Activated CD4-positive, alpha-beta T cell treated with anti-CD3 and anti-CD28 coated beads, Interleukin-2, amount 10 ng/mL, durations not matched to agents 7 days and 5 days (primary cell): ENCODE measurements at regions not wholly inside any gene's neighbourhood (a gene's known extent, or its start where the extent isn't known, plus 50 kb on each side); places are given as distances from the start of the nearest gene placed in this dataset.

ENCODE experiments used
- CTCF ChIA-PET: fragments of 350-600 bp; sonication (Branson Sonifier 250); formaldehyde crosslinking; loops from one replicate; lab custom pipeline; 2021; ENCODE audit warnings: antibody characterized with exemption; lab: Charles Lee
- POLR2A ChIA-PET: fragments of 350-600 bp; sonication (Branson Sonifier 250); formaldehyde crosslinking; loops from one replicate; lab custom pipeline; 2021; ENCODE audit warnings: antibody characterized with exemption; lab: Charles Lee
- DNase-seq: peaks from one replicate; pipeline ENCODE4 v3.0.0-alpha.2; 2020
- H3K27ac Mint-ChIP-seq: one replicate; pipeline ENCODE4 v1.8.0; 2021; ENCODE audit warnings: mild to moderate bottlenecking, moderate library complexity, mixed read lengths
- H3K27me3 Mint-ChIP-seq: one replicate; pipeline ENCODE4 v1.8.0; 2021; ENCODE audit warnings: mixed read lengths
- H3K36me3 Mint-ChIP-seq: one replicate; pipeline ENCODE4 v1.8.0; 2021; ENCODE audit warnings: low read depth, mixed read lengths
- H3K4me1 Mint-ChIP-seq: one replicate; pipeline ENCODE4 v1.8.0; 2021; ENCODE audit warnings: mixed read lengths
- H3K4me3 Mint-ChIP-seq: one replicate; pipeline ENCODE4 v1.8.0; 2021; ENCODE audit warnings: mild to moderate bottlenecking, moderate library complexity, mixed read lengths
- H3K9me3 Mint-ChIP-seq: one replicate; pipeline ENCODE4 v1.8.0; 2021; ENCODE audit warnings: mixed read lengths

- H3K27ac Mint-ChIP-seq: no peak overlapping the region
- CTCF ChIA-PET: no interaction called here
- no peak for DNase-seq
Measured at GRCh38 chr5:142506046-142506445, 179.8 kb downstream of the FGF1 start.

GRCh38 chr5:142501890-142502289 is 177.1 kb upstream of the SPRY4 start:
- Mint-ChIP-seq H3K4me3 (no peak overlapping the region), H3K9me3 (no peaks in the 10 kb centered on the region), H3K36me3 (no peaks in the 10 kb centered on the region), H3K27me3 (no peaks in the 10 kb centered on the region), H3K4me1 (peaks cover 8% of the 10 kb centered on the region), H3K27ac (no peak overlapping the region)
- DNase-seq: no peak
- ChIA-PET POLR2A (no interaction called here), CTCF (no interaction called here)

More at GRCh38 chr5:142506046-142506445, 179.8 kb downstream of the FGF1 start:
- Mint-ChIP-seq H3K9me3 (peaks cover 2% of the 10 kb centered on the region), H3K36me3 (no peaks in the 10 kb centered on the region), H3K4me3 (no peak overlapping the region), H3K27me3 (no peaks in the 10 kb centered on the region), H3K4me1 (peaks cover 18% of the 10 kb centered on the region)
- POLR2A ChIA-PET: no interaction called here

GRCh38 chr5:142500227-142500905 is 175.5 kb upstream of the SPRY4 start:
- Mint-ChIP-seq H3K27me3 (no peaks in the 10 kb centered on the region), H3K36me3 (no peaks in the 10 kb centered on the region), H3K4me3 (no peak overlapping the region), H3K4me1 (peaks cover 4% of the 10 kb centered on the region), H3K9me3 (no peaks in the 10 kb centered on the region), H3K27ac (no peak overlapping the region)
- POLR2A ChIA-PET: no interaction called here
- no peak for DNase-seq
- CTCF ChIA-PET: interaction anchor here (0.5 kb wide), 1 partner anchor 205 kb away, joined by 3 read pairs; no protein-coding TSS in a partner anchor

GRCh38 chr5:142499591-142500226 is 174.9 kb upstream of the SPRY4 start:
- Mint-ChIP-seq H3K27ac (no peak overlapping the region), H3K4me1 (peaks cover 4% of the 10 kb centered on the region), H3K9me3 (no peaks in the 10 kb centered on the region), H3K36me3 (no peaks in the 10 kb centered on the region), H3K27me3 (no peaks in the 10 kb centered on the region), H3K4me3 (no peak overlapping the region)
- DNase-seq: no peak
- CTCF ChIA-PET: no interaction called here
- POLR2A ChIA-PET: no interaction called here

- Mint-ChIP-seq H3K27me3 (no peaks in the 10 kb centered on the region), H3K27ac (no peak overlapping the region)
Measured at GRCh38 chr5:142498298-142498697, 173.5 kb upstream of the SPRY4 start.

DNA sequence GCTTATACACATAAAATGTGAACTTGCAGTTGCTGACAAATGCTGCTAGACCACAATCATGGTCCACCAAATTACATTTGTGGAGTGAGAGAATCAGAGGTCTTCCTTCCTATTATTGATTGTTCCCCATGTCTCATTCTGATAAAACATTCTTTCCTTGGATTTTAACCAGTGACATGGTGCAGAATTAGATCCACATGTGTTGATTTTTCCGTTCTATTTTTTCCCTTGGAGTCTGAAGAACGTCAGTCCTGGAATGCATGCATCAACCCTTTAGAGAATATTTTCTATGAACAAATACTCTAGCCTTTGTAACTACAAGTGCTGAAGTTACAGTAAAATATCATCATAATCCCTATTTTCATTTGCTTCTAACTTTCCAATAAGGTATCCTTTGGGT is 170.7 kb upstream of the SPRY4 start:
- no peak overlapping the region for H3K27ac Mint-ChIP-seq
- no peak overlapping the region for H3K4me3 Mint-ChIP-seq
- no peaks in the 10 kb centered on the region for H3K36me3 Mint-ChIP-seq
- no peak for DNase-seq
- CTCF ChIA-PET: no interaction called here
- peaks cover 3% of the 10 kb centered on the region for H3K4me1 Mint-ChIP-seq
- POLR2A ChIA-PET: no interaction called here
- H3K9me3 Mint-ChIP-seq: no peaks in the 10 kb centered on the region
- no peaks in the 10 kb centered on the region for H3K27me3 Mint-ChIP-seq

More at GRCh38 chr5:142498298-142498697, 173.5 kb upstream of the SPRY4 start:
- DNase-seq: no peak
- Mint-ChIP-seq H3K4me1 (no peaks in the 10 kb centered on the region), H3K36me3 (no peaks in the 10 kb centered on the region), H3K4me3 (no peak overlapping the region), H3K9me3 (no peaks in the 10 kb centered on the region)
- ChIA-PET CTCF (interaction anchor here (0.6 kb wide), 1 partner anchor 73 kb away, joined by 4 read pairs; no protein-coding TSS in a partner anchor), POLR2A (no interaction called here)

DNA sequence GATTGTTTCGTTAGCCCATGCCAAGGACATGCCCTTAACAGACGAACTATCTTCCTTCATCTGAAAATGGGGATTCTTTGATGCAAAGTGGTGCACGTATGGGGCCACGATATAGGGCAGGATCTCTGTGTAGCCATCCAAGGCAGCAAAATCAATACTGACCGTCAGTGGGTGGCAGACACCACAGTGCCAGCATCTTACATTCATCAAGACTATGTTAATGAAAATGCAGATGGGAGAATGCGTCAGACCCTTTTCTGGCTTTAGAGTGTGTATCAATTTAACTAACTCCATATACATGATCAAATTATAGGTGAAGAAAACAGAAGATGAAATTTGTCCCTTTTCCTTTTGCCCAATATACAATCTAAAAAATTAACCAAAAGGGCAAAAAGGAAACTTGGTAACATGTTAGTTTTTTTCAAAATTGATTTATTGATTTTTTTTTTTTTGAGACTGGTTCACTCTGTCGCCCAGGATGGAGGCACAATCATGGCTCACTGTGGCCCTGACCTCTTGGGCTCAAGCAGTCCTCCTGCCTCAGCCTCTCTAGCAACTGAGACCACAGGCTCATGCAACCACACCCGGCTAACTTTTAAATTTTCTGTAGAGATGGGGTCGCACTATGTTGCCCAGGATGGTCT is 169.2 kb upstream of the SPRY4 start:
- no peaks in the 10 kb centered on the region for H3K27me3 Mint-ChIP-seq
- ChIA-PET CTCF (no interaction called here), POLR2A (no interaction called here)
- H3K27ac Mint-ChIP-seq: no peak overlapping the region
- no peak for DNase-seq
- no peak overlapping the region for H3K4me3 Mint-ChIP-seq
- no peaks in the 10 kb centered on the region for H3K9me3 Mint-ChIP-seq
- H3K4me1 Mint-ChIP-seq: peaks cover 3% of the 10 kb centered on the region
- no peaks in the 10 kb centered on the region for H3K36me3 Mint-ChIP-seq

- ChIA-PET CTCF (interaction anchor here (0.7 to 1.1 kb wide), 5 partner anchors 11 to 1310 kb away, joined by 3 to 5 read pairs (median 4); no protein-coding TSS in a partner anchor), POLR2A (no interaction called here)
- Mint-ChIP-seq H3K4me1 (peaks cover 3% of the 10 kb centered on the region), H3K27me3 (no peaks in the 10 kb centered on the region), H3K36me3 (no peaks in the 10 kb centered on the region), H3K4me3 (no peak overlapping the region), H3K9me3 (no peaks in the 10 kb centered on the region), H3K27ac (no peak overlapping the region)
- no peak for DNase-seq
Measured at GRCh38 chr5:142492781-142493281, 168.0 kb upstream of the SPRY4 start.

DNA sequence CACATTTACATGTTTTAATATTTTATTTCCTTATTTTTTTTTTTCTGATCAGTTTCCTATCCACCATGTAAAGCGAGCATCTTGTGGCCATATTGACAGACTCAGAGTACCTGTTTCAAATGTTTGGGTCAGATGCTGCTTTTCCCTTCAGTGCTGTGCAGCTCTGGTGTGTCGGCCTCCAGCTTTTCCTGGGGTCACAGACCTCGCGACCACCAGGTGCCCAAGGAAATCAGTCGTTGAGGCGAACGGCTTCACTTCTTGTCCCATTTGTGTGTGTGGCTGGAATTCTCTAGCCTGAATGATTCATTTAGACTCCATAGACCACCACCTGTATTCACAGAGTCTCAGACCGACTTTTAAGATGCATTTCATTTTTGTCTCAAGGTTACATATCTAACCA is 166.9 kb upstream of the SPRY4 start:
- ChIA-PET POLR2A (interaction anchor here (0.7 kb wide), 1 partner anchor 44 kb away, joined by 6 read pairs; no protein-coding TSS in a partner anchor), CTCF (interaction anchor here (0.6 to 1.4 kb wide), 5 partner anchors 10 to 966 kb away, joined by 3 to 5 read pairs (median 3); no protein-coding TSS in a partner anchor)
- H3K9me3 Mint-ChIP-seq: no peaks in the 10 kb centered on the region
- H3K36me3 Mint-ChIP-seq: no peaks in the 10 kb centered on the region
- H3K4me3 Mint-ChIP-seq: no peak overlapping the region
- H3K27ac Mint-ChIP-seq: no peak overlapping the region
- no peaks in the 10 kb centered on the region for H3K27me3 Mint-ChIP-seq
- no peak for DNase-seq
- H3K4me1 Mint-ChIP-seq: peaks cover 3% of the 10 kb centered on the region

DNA sequence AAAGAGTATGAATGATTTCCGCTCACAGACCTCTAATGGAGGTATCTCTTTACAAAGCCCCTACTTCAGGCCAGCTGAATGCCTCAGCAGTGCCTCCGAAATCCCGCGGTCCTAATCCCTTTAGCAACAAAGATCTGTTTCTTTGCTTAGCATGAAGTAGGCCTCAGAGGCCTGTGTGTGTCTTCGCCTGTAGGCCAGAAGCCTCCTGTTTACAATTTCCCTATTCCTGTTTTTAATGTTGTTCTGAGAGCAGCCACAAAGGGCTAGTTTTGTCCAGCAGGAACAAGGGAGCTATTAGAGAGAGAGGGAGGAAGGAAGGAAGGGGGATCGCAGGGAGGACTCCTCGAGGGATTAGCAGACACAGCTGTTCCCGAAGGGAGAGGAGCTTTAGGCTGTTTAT is 166.4 kb upstream of the SPRY4 start:
- Mint-ChIP-seq H3K4me3 (no peak overlapping the region), H3K4me1 (peaks cover 3% of the 10 kb centered on the region), H3K36me3 (no peaks in the 10 kb centered on the region), H3K27me3 (no peaks in the 10 kb centered on the region), H3K9me3 (peaks cover 4% of the 10 kb centered on the region), H3K27ac (no peak overlapping the region)
- CTCF ChIA-PET: interaction anchor here (0.6 to 1.4 kb wide), 5 partner anchors 10 to 966 kb away, joined by 3 to 5 read pairs (median 3); no protein-coding TSS in a partner anchor
- DNase-seq: no peak
- POLR2A ChIA-PET: interaction anchor here (0.7 kb wide), 1 partner anchor 44 kb away, joined by 6 read pairs; no protein-coding TSS in a partner anchor

GRCh38 chr5:142486581-142486980 is 161.8 kb upstream of the SPRY4 start:
- no peak overlapping the region for H3K27ac Mint-ChIP-seq
- H3K4me1 Mint-ChIP-seq: no peaks in the 10 kb centered on the region
- peaks cover 17% of the 10 kb centered on the region for H3K9me3 Mint-ChIP-seq
- no peaks in the 10 kb centered on the region for H3K27me3 Mint-ChIP-seq
- ChIA-PET CTCF (no interaction called here), POLR2A (no interaction called here)
- H3K36me3 Mint-ChIP-seq: no peaks in the 10 kb centered on the region
- no peak overlapping the region for H3K4me3 Mint-ChIP-seq
- DNase-seq: no peak

DNA sequence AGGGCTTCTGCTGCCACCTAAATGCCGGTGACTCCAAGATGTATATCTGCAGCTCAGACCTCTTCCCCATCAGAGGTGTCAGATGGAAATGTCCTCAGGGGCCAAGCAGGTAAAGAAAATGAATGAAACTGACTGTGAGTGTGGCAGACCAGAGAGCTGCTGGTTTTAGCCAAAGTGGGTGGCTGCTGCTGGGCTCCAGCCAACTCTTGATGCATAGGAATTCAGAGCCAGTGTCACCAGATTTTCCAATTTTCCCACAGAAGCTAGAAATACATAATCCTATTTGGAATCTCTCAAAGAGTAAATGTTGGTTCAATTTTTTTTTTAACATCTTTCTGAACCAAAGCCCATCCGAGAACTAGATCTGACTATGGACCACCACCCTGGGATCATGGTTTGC is 161.2 kb upstream of the SPRY4 start:
- Mint-ChIP-seq H3K4me3 (no peak overlapping the region), H3K4me1 (no peaks in the 10 kb centered on the region), H3K36me3 (no peaks in the 10 kb centered on the region), H3K9me3 (peaks cover 17% of the 10 kb centered on the region), H3K27me3 (no peaks in the 10 kb centered on the region), H3K27ac (no peak overlapping the region)
- ChIA-PET POLR2A (no interaction called here), CTCF (interaction anchor here (0.8 to 0.9 kb wide), 2 partner anchors 9 to 14 kb away, joined by 3 read pairs; no protein-coding TSS in a partner anchor)
- DNase-seq: no peak
